NCI-H187 (cell line): ENCODE measurements at regions not wholly inside any gene's neighbourhood (a gene's known extent, or its start where the extent isn't known, plus 50 kb on each side); places are given as distances from the start of the nearest gene placed in this dataset.
"Not testable (repeated sequence)": the region's sequence is repeated elsewhere in the genome, so short reads cannot be mapped to it uniquely, and the experiment has no call there.

Source experiments
- DNase-seq, 2 experiments: peaks; one replicate each; lab custom pipeline; 2025; lab: John Stamatoyannopoulos, UW

DNA sequence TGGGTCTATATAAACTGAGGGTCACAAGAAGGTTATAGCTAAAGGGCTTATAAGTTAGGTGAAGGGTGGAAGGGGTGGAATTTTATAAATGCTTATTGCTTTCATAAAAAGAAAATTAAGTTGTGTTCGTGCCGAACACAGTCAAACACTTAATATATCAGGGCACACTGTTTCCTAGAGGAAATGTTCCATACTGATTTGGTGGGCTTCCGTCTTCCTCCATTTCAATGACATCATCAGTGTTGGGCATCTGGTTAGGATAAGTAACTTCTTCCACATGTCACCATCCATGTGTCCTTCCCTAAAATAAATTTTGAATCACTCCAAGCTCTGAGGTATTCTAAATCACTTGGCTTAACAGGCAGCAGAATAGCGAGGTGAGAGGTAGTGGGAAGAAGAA lies 466.4 kb downstream of the MED13L start:
- no peak for DNase-seq

- DNase-seq: no peak
Measured at GRCh38 chr12:115810122-115810901, 467.2 kb downstream of the MED13L start.

GRCh38 chr12:115806000-115806399 lies 471.5 kb downstream of the MED13L start:
- DNase-seq: no peak

- no peak for DNase-seq
Measured at GRCh38 chr12:115802767-115803166, 474.7 kb downstream of the MED13L start.

DNA sequence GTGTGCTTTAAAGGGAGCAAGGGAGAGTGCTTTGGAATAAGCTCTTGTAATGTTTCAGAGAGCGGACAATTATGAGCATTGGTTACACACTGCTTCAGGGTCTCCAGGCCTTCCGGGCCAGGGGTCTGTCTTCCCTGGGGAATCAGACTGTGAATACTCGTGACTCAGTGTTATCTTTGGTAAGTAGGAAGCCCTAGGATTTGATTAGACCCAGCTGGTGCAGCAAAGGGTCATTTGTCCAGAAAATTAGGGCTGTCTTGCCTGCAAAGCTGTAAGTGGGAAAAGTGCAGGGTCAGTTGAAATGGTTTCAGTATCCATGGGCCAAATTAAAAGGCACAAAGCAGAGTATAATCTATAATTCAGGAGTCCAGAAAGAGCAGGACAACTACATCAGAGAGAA lies 475.6 kb downstream of the MED13L start:
- DNase-seq: no peak

DNA sequence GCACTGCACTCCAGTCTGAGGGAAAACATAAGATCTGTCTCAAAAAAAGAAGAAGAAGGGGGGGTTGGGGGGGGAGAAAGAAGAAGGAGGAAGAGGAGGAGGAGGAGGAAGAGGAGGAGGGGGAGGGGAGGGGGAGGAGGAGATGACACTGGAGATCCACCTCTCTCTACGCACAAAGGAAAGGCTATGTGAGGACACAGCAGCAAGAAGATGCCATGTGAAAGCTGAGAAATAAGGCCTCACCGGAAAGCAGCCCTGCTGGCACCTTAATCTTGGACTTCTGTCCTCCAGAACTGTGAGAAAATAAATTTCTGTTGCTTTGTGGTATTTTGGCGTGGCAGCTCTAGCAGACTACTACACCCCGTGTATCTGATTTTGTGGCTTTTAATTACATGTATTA lies 477.9 kb downstream of the MED13L start:
- no peak for DNase-seq

DNA sequence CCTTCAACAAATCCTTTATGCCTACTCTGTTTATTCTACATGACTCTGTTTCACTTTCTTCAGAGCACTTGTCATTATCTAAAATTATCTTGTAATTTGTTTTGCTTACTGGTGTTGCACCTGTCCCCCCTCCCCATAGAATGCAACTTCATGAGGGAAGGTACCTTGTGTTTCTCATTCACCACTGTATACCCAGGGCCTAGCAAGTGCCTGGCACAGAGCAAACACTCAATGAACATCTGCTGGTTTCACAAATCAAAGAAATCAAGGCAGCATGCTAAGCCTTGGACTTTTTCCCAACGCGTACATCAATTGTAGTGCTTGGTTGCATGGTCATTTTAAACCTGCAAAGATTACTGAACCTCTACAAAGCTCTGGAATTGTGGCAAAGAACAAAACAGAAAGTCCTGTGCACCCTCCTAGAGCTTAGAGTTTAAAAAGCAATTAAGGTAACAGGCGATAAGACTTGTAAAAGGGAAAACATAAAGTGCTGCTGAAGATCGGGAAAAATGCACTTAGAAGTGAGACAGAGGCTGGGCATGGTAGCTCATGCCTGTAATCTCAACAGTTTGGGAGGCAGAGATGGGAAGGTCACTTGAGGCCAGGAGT lies 479.1 kb downstream of the MED13L start:
- DNase-seq: no peak

DNA sequence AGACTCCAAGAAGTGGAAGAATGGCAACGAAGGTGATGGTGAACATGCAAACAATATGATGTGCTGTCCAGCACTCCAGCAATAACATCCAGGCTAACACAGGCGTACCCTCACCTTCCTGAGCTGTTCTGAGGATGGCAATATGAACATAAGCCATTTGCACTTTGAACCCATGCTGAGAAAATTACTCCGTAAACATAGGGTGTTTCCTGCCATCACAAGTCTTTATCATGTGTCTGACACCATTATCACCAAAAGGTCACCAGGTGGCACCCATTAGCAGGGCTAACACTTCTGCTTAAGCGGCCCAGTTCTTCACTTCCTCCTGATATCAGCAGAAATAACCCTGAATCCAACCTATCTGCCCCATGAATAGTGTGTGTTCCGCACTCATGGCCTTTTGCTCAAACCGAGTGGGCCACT lies 482.8 kb downstream of the MED13L start:
- DNase-seq: no peak

- no peak for DNase-seq
Measured at GRCh38 chr12:115791331-115791730, 486.2 kb downstream of the MED13L start.

GRCh38 chr12:115790526-115790925 lies 487.0 kb downstream of the MED13L start:
- no peak for DNase-seq

GRCh38 chr12:115786490-115786889 lies 491.0 kb downstream of the MED13L start:
- not testable (repeated sequence) for DNase-seq

- no peak for DNase-seq
Measured at GRCh38 chr12:115785548-115785947, 491.9 kb downstream of the MED13L start.

DNA sequence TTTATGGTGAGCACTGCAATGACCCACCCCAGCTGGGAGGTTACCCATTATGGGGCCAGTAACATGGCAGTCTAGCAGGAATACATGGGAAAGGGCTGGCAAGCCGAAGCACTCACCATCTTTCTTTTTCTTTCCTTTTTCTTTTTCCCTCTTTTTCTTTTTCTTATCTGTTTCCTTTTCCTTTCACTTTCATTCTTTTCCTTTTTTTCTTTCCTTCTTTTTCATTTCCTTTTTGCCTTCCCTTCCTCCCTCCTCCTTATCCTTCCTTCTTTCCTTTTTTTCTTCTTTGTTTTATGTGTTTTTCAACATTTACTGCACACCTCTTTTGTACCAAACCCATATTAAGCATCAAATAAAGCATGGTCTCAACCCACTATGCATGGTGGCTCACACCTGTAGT lies 501.1 kb downstream of the MED13L start:
- no peak for DNase-seq

DNA sequence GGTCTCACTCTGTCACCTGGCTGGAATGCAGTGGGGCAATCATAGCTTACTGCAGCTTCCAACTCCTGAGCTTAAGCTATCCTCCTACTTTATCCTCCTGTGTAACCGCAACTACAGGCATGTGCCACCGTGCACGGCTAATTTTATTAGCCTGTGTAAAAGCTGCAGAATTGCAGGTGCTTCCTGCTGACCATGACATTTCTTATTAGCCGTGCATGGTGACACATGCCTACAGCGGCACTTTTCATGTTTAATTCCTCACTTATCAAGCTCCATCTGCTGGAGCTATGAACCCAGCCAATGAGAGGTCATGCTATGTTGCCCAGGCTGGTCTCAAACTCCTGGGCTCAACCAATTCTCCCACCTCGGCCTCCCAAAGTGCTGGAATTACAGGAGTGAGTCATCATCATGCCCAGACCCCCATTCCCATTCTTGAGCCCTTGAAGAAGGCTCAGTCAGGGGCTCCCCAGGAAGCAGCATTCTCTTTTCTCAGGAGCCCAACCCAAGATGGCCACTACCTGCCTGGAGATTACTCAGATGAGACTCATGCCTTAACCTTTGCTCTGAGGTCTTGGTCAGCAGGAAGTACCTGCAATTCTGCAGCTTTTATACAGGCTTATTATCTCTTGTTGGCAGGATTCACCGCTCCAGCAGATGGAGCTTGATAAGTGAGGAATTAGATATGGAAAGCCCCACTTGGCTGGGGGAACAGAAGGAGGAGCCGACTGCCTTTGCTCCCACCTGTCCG lies 503.2 kb downstream of the MED13L start:
- no peak for DNase-seq

- no peak for DNase-seq
Measured at GRCh38 chr12:115771601-115772000, 505.9 kb downstream of the MED13L start.

- no peak for DNase-seq
Measured at GRCh38 chr12:115771065-115771464, 506.4 kb downstream of the MED13L start.

GRCh38 chr12:115770643-115771042 lies 506.9 kb downstream of the MED13L start:
- no peak for DNase-seq

GRCh38 chr12:115767916-115768315 lies 509.6 kb downstream of the MED13L start:
- no peak for DNase-seq

- no peak for DNase-seq
Measured at GRCh38 chr12:115763982-115764621, 513.4 kb downstream of the MED13L start.

DNA sequence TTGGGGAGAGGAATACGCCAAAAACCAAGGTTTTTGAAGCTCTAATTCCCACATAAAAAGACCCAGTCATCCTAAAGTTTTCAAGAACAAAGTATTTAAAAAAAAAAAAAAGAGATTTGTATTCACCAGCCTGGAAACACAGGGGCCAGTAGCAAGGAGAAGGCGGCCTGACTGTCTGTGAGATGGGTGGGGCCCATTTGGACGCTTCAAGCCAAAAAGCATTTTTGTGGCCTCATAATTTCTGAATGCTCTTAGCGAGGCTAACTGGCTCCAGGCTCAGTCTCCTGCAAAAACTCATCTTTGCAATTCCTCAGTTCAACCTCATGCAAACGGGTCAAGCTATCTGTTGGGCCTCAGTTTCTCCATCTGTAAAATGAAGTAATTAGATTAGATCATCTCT lies 514.1 kb downstream of the MED13L start:
- no peak for DNase-seq

DNA sequence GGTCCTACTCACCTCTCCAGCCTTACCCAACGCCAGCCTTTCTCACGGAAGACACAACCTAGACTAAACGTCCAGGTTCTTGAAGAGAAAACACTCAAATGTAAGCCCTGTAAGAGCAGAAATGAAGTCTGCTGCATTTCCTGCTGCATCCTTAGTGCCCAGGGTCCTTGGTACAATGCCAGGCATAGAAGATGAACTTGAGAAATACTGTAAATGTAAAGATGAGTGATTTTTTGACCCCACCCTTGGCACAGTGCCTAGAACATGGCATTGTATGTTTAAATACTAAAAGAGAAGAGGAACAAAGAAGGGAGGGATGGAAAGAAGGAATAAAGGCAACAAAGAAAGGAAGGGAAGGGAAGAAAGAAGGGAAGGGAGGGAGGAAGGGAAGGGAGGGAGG lies 514.6 kb downstream of the MED13L start:
- no peak for DNase-seq

DNA sequence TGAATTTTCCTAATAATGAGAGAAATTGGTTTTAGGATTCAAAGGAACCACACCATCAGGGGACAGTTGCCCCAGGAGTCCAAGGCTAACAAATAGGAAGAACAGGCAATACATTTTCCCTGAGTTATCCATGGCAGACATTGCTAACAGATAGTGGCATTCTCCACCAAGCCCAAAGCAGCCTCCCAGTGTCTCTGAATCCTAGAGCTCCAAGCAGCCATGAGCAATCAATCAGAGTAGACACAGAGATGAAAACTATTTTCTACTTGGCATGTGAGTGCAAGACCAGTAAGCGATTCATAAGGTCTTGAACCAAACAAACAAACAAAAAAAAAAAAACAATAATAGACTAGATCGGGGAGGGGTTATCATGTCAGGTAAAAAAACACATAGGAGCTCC lies 515.7 kb downstream of the MED13L start:
- no peak for DNase-seq

GRCh38 chr12:115760231-115760630 lies 517.3 kb downstream of the MED13L start:
- DNase-seq: no peak
